ENCODE measurements at regions not wholly inside any gene's neighbourhood (a gene's known extent, or its start where the extent isn't known, plus 50 kb on each side); places are given as distances from the start of the nearest gene placed in this dataset.

DNA sequence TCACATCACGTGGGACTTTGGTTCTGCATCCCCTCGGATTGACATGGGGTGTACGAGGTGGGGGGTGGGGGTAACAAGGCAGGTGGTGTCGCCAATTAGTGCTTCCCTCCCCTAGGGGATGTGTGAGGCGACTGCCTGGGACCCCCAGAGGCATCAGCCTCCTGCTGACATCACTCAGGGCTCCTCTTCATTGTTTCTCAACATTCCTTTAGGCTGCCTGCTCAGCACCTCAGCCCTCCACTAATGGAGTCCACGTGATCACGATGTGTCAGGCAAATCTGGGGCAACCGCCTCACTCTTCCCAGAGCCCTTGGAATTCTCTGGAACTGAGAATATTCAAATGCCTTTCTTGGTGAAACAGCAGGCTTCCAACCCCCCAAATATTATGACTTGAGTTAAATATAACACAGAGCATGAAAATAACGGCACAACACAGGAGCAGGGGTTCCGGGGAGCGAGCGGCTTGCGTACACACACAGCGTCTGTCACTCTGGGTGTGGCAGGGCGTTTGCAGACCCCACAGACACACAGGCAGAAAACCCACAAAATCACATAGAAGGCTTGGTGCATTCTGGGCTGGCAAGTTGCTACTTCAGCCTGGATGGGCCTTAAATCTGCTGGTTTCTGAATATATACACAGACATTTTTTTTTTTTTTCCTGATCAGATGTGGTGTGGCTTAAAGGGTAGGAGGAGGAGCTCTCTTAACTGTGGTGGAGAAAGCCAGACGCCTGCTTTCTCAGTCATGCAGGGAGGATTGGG lies 170.1 kb upstream of the CADM1 start:
- Mint-ChIP-seq H3K27me3 (peaks cover 7% of the 10 kb centered on the region), H3K27ac (no peak overlapping the region), H3K4me1 (no peaks in the 10 kb centered on the region), H3K9me3 (no peaks in the 10 kb centered on the region), H3K4me3 (no peak overlapping the region), H3K36me3 (no peaks in the 10 kb centered on the region)

DNA sequence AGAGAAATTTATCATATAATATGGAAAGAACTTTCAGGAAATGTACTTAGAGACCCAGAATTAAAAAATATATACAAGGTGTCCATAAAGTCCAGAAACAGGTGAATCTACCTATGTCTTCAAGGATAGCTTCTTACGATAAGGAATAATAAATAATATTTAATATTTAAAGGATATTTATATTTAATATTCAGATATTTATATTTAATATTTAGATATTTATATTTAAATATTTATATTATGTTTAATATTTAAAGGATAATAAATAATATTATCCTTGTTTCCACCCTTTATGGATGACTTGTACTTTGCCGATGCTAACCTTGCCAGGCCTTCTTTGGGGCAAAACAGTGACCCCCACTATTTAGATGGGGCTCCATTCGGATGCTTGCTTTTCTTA lies 169.5 kb upstream of the CADM1 start:
- no peak overlapping the region for H3K27ac Mint-ChIP-seq
- no peaks in the 10 kb centered on the region for H3K9me3 Mint-ChIP-seq
- H3K4me1 Mint-ChIP-seq: no peaks in the 10 kb centered on the region
- peaks cover 7% of the 10 kb centered on the region for H3K27me3 Mint-ChIP-seq
- no peak overlapping the region for H3K4me3 Mint-ChIP-seq
- H3K36me3 Mint-ChIP-seq: no peaks in the 10 kb centered on the region

DNA sequence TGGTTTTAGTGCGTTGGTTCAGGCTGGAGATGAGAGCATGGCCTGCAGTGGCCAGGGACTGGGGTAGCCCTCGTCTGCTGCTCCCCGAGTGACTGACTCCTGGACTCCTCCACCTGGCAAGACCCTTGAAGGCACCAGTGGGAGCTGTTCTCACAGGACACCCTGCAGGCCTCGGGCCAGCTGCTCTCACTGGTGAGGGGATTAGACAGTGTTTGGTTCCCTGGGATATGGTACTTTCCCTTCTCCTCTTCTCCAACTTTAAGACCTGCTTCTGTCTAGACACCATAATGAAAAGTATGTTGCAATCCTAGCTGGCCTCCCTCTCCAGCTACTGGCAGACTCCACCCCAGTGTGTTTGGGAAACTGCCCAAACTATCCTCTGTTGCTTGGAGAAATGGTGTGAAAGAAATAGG lies 168.8 kb upstream of the CADM1 start:
- Mint-ChIP-seq H3K4me1 (no peaks in the 10 kb centered on the region), H3K4me3 (no peak overlapping the region), H3K36me3 (no peaks in the 10 kb centered on the region), H3K27me3 (peaks cover 7% of the 10 kb centered on the region), H3K27ac (no peak overlapping the region), H3K9me3 (no peaks in the 10 kb centered on the region)

DNA sequence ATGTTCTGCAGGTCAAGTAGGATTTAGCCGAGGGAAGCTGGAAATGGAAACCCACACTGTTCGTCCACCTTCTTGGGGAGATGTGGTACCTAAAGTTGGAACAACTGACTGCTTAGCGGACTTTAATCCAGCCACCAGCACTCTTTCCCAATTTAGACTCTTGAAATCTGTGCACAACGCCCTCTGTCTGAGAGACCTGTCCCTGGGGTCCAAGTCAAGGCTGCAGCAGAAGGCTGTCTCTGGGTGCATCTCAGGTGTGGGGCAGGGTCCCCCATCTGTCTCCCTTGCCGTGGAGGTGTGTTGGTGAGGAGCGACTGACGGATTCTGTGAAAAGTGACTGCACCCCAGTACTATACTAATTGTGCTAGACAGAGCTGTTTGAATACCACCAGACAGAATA lies 168.2 kb upstream of the CADM1 start:
- no peak overlapping the region for H3K4me3 Mint-ChIP-seq
- H3K27ac Mint-ChIP-seq: no peak overlapping the region
- H3K27me3 Mint-ChIP-seq: peaks cover 5% of the 10 kb centered on the region
- H3K9me3 Mint-ChIP-seq: no peaks in the 10 kb centered on the region
- no peaks in the 10 kb centered on the region for H3K4me1 Mint-ChIP-seq
- no peaks in the 10 kb centered on the region for H3K36me3 Mint-ChIP-seq

DNA sequence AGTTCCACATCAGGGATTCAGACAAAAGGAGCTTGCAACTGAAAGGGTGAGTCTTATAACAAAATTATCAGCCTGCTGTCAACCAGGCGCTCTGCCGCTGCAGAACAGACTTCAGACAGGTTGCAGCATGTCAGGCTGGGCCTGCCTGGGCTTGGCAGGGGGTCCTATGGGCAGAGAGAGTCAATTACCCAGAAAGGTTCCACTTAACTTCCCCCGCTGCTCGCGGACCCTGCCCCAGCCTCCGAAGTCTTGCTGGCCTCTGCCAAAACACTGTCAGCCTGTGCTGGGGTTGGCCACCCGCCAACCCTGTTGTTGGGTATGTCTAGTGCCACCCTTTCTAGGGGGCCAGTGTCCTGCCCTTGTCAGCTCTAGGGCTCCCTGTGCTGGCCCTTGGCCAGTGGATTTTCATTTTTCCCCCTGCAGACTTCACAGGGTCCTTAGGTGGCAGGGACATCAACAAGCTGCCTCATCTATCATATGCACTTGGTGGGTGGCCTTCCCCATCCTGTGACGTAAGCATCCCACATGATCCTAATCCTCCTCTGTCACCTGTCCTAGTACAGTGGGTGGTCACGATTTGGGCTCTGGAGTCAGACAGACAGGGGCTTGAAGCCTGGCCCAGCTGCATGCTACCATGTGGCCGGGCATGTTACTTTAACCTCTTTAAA lies 166.5 kb upstream of the CADM1 start:
- no peaks in the 10 kb centered on the region for H3K4me1 Mint-ChIP-seq
- no peak overlapping the region for H3K4me3 Mint-ChIP-seq
- no peaks in the 10 kb centered on the region for H3K9me3 Mint-ChIP-seq
- H3K27ac Mint-ChIP-seq: no peak overlapping the region
- no peaks in the 10 kb centered on the region for H3K36me3 Mint-ChIP-seq
- H3K27me3 Mint-ChIP-seq: peaks cover 5% of the 10 kb centered on the region

DNA sequence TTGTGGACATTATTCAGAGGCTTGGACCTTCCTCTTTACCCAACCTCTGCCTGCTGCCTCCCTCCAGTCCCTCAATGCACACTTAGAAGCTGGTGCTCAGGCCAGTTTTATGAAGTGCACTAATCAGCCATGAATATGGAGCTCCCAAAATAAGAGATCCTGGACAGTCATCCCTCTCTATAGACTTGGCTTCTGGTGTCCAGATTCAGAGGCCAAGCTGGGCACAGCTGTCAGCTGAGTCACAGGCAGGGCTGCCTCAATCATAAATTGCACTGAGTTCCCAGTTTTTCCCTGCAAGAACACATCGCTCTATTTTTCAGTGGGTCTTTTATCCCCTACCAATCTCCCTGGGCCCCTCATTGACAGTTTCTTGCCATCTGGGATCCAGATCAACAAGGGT lies 161.7 kb upstream of the CADM1 start:
- H3K36me3 Mint-ChIP-seq: no peaks in the 10 kb centered on the region
- peaks cover 0 to 2% (median 0%) of the 10 kb centered on the region in 3 donors for H3K9me3 Mint-ChIP-seq
- H3K27ac Mint-ChIP-seq: no peak overlapping the region
- no peaks in the 10 kb centered on the region for H3K4me1 Mint-ChIP-seq
- H3K27me3 Mint-ChIP-seq: peaks cover 20% of the 10 kb centered on the region
- H3K4me3 Mint-ChIP-seq: no peak overlapping the region

DNA sequence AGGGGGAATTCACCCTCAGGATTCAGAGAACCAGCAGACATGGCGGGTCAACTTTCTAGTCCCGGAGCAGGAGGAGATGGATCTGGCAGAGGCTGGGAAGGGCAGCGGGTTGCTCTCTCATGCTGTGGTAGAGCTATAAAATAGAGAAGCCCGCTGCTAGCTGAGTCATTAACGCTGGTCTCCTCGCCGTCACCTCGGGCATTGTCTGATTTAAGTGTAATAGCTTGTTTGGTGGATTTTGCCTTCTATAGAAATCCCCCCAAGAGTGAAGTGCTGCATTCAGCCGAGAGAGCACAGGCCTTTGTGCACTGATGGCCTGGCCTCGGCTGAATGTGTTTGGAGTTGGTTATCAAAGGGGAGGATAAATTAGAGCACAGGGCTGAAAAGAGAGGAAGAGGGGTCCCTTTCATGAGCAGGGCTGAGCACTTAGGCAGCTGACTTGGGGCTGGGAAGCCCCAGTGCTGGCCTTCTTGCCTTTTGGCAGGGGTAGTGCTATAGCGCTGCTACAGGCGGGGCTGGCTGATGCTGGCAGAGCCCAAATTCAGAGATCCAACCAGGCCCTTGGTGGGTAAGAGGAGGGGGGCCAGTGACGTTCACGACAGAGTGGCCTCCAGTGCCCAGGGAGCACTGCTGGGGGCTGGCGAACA lies 161.1 kb upstream of the CADM1 start:
- Mint-ChIP-seq H3K27me3 (peaks cover 23% of the 10 kb centered on the region), H3K4me1 (no peaks in the 10 kb centered on the region), H3K36me3 (no peaks in the 10 kb centered on the region), H3K9me3 (peaks cover 0 to 3% (median 2%) of the 10 kb centered on the region in 3 donors), H3K4me3 (no peak overlapping the region), H3K27ac (no peak overlapping the region)

DNA sequence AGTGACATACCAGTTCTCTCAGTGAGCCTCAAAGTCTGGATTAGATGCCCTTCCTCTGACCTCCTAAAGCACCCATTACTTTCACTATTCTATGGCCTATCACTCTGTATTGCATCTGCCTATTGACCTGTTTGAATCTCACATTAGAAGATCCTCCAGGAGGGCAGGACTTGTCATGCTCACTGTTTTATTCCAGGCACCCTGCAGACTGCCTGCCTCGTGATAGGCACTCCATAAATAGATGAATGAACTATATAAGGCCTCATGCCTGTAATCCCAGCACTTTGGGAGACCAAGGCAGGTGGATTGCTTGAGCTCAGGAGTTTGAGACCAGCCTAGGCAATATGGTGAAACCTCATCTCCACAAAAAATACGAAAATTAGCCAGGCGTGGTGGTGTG lies 160.1 kb upstream of the CADM1 start:
- Mint-ChIP-seq H3K9me3 (peaks cover 0 to 3% (median 2%) of the 10 kb centered on the region in 3 donors), H3K4me1 (no peaks in the 10 kb centered on the region), H3K36me3 (no peaks in the 10 kb centered on the region), H3K27ac (no peak overlapping the region), H3K27me3 (peaks cover 29% of the 10 kb centered on the region), H3K4me3 (no peak overlapping the region)

DNA sequence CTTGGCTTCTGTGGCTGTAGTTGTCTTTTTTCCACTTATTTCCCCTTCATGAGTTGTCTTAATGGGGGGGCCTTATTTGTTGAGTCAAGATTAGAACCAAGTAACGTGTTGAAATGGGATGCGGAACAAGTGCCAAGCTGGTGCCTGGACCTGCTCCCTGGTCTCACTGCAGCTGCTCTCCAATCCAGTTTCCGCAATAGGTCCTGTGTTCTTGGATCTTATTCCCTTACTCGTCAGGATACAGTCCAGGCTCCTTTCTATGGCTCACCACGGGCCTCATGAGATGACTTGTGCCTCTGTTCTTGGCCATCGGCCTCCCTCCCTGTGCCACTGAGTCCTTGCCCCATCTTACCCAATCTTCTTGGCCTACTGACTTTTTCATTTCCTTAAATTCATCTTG lies 159.6 kb upstream of the CADM1 start:
- Mint-ChIP-seq H3K4me3 (no peak overlapping the region), H3K4me1 (no peaks in the 10 kb centered on the region), H3K27me3 (peaks cover 32% of the 10 kb centered on the region), H3K27ac (no peak overlapping the region), H3K36me3 (no peaks in the 10 kb centered on the region), H3K9me3 (peaks cover 0 to 3% (median 2%) of the 10 kb centered on the region in 3 donors)

DNA sequence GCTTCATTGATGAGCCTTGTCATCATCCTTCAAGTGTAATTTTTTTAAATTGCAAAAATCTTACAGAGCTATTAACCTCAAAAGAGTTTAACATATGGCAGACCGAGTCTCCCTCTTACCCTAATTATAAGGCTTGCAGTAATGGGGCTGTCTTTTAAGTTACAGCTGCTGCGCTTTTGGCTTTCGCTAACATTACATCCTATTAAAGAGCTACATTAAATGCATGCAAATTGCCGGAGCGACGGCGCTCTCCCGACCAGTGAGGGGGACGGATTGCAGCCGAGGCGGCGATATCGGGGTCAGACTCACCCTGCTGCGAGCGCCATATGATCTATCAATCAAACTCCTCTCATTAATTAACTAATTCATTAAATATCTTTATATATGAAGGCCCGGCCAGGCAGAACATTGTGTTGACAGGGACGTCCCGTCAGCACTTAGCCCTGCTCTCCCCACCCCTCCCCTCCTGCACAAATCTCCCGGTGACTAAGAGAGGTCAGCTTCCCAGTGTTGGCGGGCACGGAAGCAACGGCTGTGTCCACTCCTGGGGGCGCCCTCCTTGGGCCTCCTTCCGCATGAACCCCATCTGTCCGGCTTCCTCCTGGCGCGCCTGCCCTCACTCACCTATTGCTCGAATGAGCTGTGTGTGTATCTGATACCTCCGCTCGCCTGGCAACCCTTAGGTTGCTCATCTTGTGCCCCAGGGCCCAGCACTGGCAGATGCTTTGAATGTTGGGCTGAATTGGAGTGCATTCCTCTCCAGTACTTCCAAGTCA lies 156.0 kb upstream of the CADM1 start:
- Mint-ChIP-seq H3K4me1 (no peaks in the 10 kb centered on the region), H3K27me3 (peaks cover 38% of the 10 kb centered on the region), H3K27ac (no peak overlapping the region), H3K4me3 (no peak overlapping the region), H3K36me3 (no peaks in the 10 kb centered on the region), H3K9me3 (peaks cover 0 to 3% (median 2%) of the 10 kb centered on the region in 3 donors)

DNA sequence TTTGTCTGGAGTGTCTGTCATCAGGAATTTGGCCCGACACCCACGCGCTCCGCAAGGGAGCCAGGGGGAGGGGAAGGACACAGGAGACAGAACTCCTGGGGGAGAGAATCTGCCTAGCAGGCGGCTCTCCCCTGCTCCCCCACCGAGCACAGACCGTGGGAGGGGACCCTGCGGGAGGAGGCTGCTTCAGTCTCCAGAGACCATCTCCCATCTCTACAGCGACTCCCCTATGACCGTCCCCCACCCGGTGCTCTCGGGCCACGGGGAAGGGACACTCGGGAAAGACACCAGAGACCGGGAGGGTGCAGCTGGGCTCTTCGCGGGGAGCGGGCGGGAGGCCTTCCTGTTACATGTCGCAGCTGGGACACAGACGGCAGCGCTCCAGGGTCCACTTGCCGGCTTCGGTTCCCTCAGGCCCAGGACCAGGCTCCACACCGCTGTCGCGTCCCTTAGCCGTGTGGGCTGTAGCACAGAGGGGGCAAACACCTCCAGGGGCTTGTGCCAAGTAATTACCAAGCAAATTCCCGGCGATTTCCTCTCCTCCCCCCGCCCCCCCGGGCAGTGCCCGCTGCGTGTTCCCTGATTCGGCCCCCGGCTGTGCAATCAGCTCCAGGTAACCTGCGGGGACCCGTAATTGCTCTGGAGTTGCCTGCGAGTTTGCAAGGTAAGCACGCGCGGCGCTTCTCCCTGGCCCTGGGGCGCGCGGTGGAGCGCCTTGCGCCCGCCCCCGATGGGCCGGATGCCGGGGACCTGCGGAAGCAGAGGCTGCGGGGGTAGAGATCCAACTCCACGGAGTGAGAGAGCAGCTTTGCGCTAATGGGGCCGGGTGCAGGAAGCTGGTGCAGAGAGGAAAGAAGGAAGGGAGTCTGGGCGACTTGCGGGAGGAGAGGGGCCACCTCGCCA lies 155.1 kb upstream of the CADM1 start:
- no peak overlapping the region for H3K4me3 Mint-ChIP-seq

DNA sequence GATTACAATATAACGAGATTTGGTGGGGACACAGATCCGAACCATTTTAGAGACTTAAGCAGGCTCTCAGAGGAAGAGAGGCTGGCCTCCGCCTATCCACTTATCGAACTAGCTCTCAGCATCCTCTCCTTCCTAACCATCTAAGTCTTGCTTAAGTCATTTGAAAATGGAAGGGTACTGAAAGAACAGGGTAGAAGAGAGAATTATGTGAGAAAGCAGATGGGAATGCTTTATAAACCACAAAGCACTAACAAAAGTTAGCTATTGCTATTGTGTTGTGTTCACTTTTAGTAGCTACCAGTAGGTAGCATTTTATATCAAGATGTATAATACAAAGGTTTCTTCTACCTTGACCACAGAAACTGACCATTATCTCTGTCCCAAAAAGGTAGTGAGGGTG lies 153.4 kb upstream of the CADM1 start:
- H3K27me3 Mint-ChIP-seq: peaks cover 39% of the 10 kb centered on the region
- peaks cover 0 to 5% (median under 1%) of the 10 kb centered on the region in 3 donors for H3K9me3 Mint-ChIP-seq
- H3K27ac Mint-ChIP-seq: no peak overlapping the region
- H3K36me3 Mint-ChIP-seq: no peaks in the 10 kb centered on the region
- H3K4me3 Mint-ChIP-seq: no peak overlapping the region
- no peaks in the 10 kb centered on the region for H3K4me1 Mint-ChIP-seq

More for the DNA sequence above, 155.1 kb upstream of the CADM1 start:
- no peaks in the 10 kb centered on the region for H3K36me3 Mint-ChIP-seq
- peaks cover 36% of the 10 kb centered on the region for H3K27me3 Mint-ChIP-seq
- H3K27ac Mint-ChIP-seq: no peak overlapping the region
- H3K9me3 Mint-ChIP-seq: peaks cover 0 to 4% (median 2%) of the 10 kb centered on the region in 3 donors
- H3K4me1 Mint-ChIP-seq: no peaks in the 10 kb centered on the region

DNA sequence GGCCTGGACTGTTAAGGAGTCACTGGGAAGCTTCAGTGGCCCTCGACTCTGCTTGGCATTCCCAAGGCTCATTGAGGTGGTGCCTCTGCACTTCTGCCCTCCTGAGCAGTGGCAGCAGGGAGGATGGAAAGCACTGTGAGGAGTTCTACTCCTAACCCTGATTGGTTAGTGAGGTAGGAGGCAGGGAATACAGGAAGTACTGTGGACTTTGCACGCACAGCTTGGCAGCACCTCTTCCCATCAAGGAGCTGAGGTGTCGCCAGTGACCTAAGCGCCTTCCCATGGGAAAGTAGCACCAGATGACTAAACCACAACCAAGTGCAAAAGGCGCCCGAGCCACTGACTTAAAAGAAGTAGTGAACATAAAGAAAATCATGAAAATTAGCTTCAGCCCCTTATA lies 152.5 kb upstream of the CADM1 start:
- Mint-ChIP-seq H3K27me3 (peaks cover 39% of the 10 kb centered on the region), H3K9me3 (peaks cover 0 to 5% (median 0%) of the 10 kb centered on the region in 3 donors), H3K27ac (no peak overlapping the region), H3K36me3 (no peaks in the 10 kb centered on the region), H3K4me3 (no peak overlapping the region), H3K4me1 (no peaks in the 10 kb centered on the region)

DNA sequence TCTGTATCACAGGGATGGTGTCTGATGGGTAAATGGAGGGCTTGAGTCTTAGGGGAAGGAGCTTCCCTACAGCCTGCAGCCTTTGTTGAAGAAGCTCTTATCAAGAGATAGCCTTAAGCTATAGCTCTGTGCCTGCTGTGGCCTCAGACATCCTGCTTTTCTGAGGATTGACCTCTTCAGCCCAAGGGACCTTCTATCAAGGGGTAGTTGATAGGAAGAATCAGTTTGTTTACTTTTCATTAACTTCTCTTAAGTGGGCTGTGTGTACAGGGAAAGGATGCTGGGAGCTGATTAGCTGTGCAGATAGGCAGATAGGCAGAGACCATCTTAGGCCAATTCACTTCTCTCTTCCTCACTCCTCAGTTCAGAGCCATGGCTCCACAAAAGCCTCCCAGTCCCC lies 151.8 kb upstream of the CADM1 start:
- H3K27ac Mint-ChIP-seq: no peak overlapping the region
- peaks cover 0 to 5% (median 0%) of the 10 kb centered on the region in 3 donors for H3K9me3 Mint-ChIP-seq
- no peaks in the 10 kb centered on the region for H3K36me3 Mint-ChIP-seq
- no peak overlapping the region for H3K4me3 Mint-ChIP-seq
- H3K4me1 Mint-ChIP-seq: no peaks in the 10 kb centered on the region
- peaks cover 38% of the 10 kb centered on the region for H3K27me3 Mint-ChIP-seq

All from IgD-negative memory B cell (primary cell).